GM06990 (cell line): ENCODE measurements at regions not wholly inside any gene's neighbourhood (a gene's known extent, or its start where the extent isn't known, plus 50 kb on each side); places are given as distances from the start of the nearest gene placed in this dataset.

ENCODE experiments used
- DNase-seq: peaks from one replicate; pipeline ENCODE4 v3.0.0-alpha.2; 2011; ENCODE audit not compliant: insufficient read length; ENCODE audit errors: extremely low read depth
- H3K27me3 ChIP-seq: replicated peaks from 2 replicates; pipeline ENCODE4 v1.6.0; 2011; ENCODE audit warnings: low read length; ENCODE audit not compliant: control insufficient read depth, insufficient read depth
- H3K36me3 ChIP-seq: 2 replicates; pipeline ENCODE4 v1.5.1; 2011; ENCODE audit warnings: low read length; ENCODE audit not compliant: control insufficient read depth, insufficient read depth
- H3K4me3 ChIP-seq: replicated peaks from 2 replicates; pipeline ENCODE4 v1.5.1; 2011; ENCODE audit warnings: low read depth, mild to moderate bottlenecking, control low read depth, low read length
- CTCF ChIP-seq: IDR thresholded peaks from 2 replicates; pipeline ENCODE4 v1.5.1; 2011; ENCODE audit warnings: low read length, control low read depth, mild to moderate bottlenecking, inconsistent platforms; ENCODE audit not compliant: insufficient read depth, poor library complexity, severe bottlenecking

GRCh38 chr9:89929673-89930480 is 325.1 kb downstream of the GADD45G start:
- no peak for TF ChIP-seq CTCF
- no peaks in the 10 kb centered on the region for H3K36me3 ChIP-seq
- H3K4me3 ChIP-seq = no peak overlapping the region
- DNase-seq = no peak
- H3K27me3 ChIP-seq = no peaks in the 10 kb centered on the region; the same call in none of the 2 replicates

DNA sequence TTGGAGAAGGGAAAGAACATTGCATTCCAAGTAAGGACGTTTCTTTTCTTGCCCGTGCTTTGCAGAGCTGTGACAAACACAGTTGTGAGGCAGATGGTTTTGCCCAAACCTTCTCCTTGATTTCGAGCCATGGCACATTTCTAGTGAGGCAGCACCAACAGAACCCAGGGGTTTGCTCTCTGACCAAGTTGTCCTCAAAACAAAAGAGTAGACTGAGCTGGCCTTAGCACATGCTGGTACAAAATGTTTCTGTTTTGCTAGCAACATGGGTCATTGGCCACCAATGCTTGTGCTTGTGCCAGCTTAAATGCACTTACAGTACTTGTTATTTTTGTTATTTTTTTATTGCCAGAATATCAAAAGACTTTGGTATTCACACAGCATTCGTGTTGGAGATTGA is 328.8 kb downstream of the GADD45G start:
- Histone ChIP-seq H3K27me3 (peaks cover 1% of the 10 kb centered on the region), H3K36me3 (no peaks in the 10 kb centered on the region), H3K4me3 (no peak overlapping the region)
- DNase-seq = no peak
- TF ChIP-seq CTCF = no peak

GRCh38 chr9:89935115-89935514 is 330.3 kb downstream of the GADD45G start:
- Histone ChIP-seq H3K36me3 (no peaks in the 10 kb centered on the region), H3K27me3 (peaks cover 3% of the 10 kb centered on the region), H3K4me3 (no peak overlapping the region)
- DNase-seq = no peak
- TF ChIP-seq CTCF = no peak

- Histone ChIP-seq H3K4me3 (no peak overlapping the region), H3K36me3 (no peaks in the 10 kb centered on the region), H3K27me3 (peaks cover 3% of the 10 kb centered on the region)
- no peak for TF ChIP-seq CTCF
- no peak for DNase-seq
Measured at GRCh38 chr9:89935801-89936200, 331.0 kb downstream of the GADD45G start.

- Histone ChIP-seq H3K4me3 (no peak overlapping the region), H3K27me3 (peaks cover 3% of the 10 kb centered on the region), H3K36me3 (no peaks in the 10 kb centered on the region)
- no peak for DNase-seq
- TF ChIP-seq CTCF = no peak
Measured at GRCh38 chr9:89937051-89937450, 332.2 kb downstream of the GADD45G start.

DNA sequence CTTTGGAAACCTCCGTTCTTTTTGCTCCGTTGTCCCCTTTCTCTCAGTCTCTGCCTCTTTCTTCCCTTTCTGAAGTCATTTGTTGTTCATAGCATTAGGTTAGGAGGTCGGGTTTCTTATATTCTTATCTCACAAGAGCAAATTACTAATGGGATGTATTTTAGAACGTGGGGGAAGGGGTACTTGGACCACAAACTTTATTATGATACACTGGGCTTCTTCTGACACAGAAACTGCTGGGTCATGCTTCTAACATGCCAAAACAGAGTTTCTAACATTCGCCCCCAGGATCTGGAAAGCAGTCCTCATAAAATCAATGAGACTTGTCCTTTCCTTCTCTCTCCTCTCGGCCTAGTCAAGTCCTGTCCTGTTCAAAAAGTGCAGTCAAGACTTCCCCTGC is 334.4 kb downstream of the GADD45G start:
- Histone ChIP-seq H3K27me3 (peaks cover 3% of the 10 kb centered on the region), H3K4me3 (no peak overlapping the region), H3K36me3 (no peaks in the 10 kb centered on the region)
- DNase-seq = no peak
- no peak for TF ChIP-seq CTCF
